Frontal cortex (tissue), 3 donors: ENCODE measurements at regions not wholly inside any gene's neighbourhood (a gene's known extent, or its start where the extent isn't known, plus 50 kb on each side); places are given as distances from the start of the nearest gene placed in this dataset.
"Not testable (repeated sequence)": the region's sequence is repeated elsewhere in the genome, so short reads cannot be mapped to it uniquely, and the experiment has no call there.

Experiments used
- DNase-seq, 2 donors: peaks; one replicate each; pipeline ENCODE4 v3.0.0; 2012; ENCODE audit warnings: low spot score in 2 of 2
- FAIRE-seq: peaks from 2 replicates; lab custom pipeline; 2012; peaks lifted over from hg19 to GRCh38; lab: Jason Lieb, UNC
- donor health status: control.
- donor health status: control.
- donor health status: control.

GRCh38 chr3:193970131-193970772, 165.7 kb upstream of the HES1 start:
- FAIRE-seq, DNase-seq: not testable (repeated sequence)

- FAIRE-seq (no peak), DNase-seq (no peak)
Observed at GRCh38 chr3:193970773-193971206, 165.2 kb upstream of the HES1 start.

GRCh38 chr3:193971261-193971751, 164.6 kb upstream of the HES1 start:
- no peak for DNase-seq

GRCh38 chr3:193971966-193972365, 164.0 kb upstream of the HES1 start:
- DNase-seq = no peak
- no peak for FAIRE-seq

More at GRCh38 chr3:193971261-193971751, 164.6 kb upstream of the HES1 start:
- no peak for FAIRE-seq

- FAIRE-seq (no peak), DNase-seq (no peak)
Observed at GRCh38 chr3:193972832-193973231, 163.1 kb upstream of the HES1 start.

GRCh38 chr3:193974191-193974652, 161.7 kb upstream of the HES1 start:
- no peak for DNase-seq
- no peak for FAIRE-seq

GRCh38 chr3:193974671-193975535, 161.0 kb upstream of the HES1 start:
- DNase-seq (no peak), FAIRE-seq (no peak)

GRCh38 chr3:193977622-193978021, 158.3 kb upstream of the HES1 start:
- FAIRE-seq = no peak
- no peak for DNase-seq

GRCh38 chr3:193978030-193978429, 157.9 kb upstream of the HES1 start:
- FAIRE-seq = no peak

GRCh38 chr3:193978486-193978885, 157.5 kb upstream of the HES1 start:
- FAIRE-seq (no peak), DNase-seq (no peak)

More at GRCh38 chr3:193978030-193978429, 157.9 kb upstream of the HES1 start:
- DNase-seq = no peak

- no peak for DNase-seq
- FAIRE-seq = no peak
Observed at GRCh38 chr3:193980326-193980725, 155.6 kb upstream of the HES1 start.

GRCh38 chr3:193980905-193981304, 155.0 kb upstream of the HES1 start:
- DNase-seq = no peak
- no peak for FAIRE-seq

GRCh38 chr3:193981504-193981903, 154.4 kb upstream of the HES1 start:
- FAIRE-seq (no peak), DNase-seq (no peak)

GRCh38 chr3:193982258-193982659, 153.7 kb upstream of the HES1 start:
- FAIRE-seq (no peak), DNase-seq (peak in 1 of 2 donors; percentile 36)

GRCh38 chr3:193983846-193984818, 151.8 kb upstream of the HES1 start:
- DNase-seq = no peak
- no peak for FAIRE-seq

- no peak for FAIRE-seq
- DNase-seq = no peak
Observed at GRCh38 chr3:193984876-193985275, 151.1 kb upstream of the HES1 start.

- no peak for DNase-seq
Observed at GRCh38 chr3:193987186-193987585, 148.8 kb upstream of the HES1 start.

GRCh38 chr3:193989186-193989585, 146.8 kb upstream of the HES1 start:
- DNase-seq (no peak), FAIRE-seq (no peak)

More at GRCh38 chr3:193987186-193987585, 148.8 kb upstream of the HES1 start:
- no peak for FAIRE-seq

- no peak for FAIRE-seq
- no peak for DNase-seq
Observed at GRCh38 chr3:193991666-193992424, 144.1 kb upstream of the HES1 start.
